HL-60 (cell line): ENCODE measurements at regions not wholly inside any gene's neighbourhood (a gene's known extent, or its start where the extent isn't known, plus 50 kb on each side); places are given as distances from the start of the nearest gene placed in this dataset.

Experiments
- DNase-seq, 2 experiments: peaks; one replicate each; pipeline ENCODE4 v3.0.0-alpha.2; 2010 to 2020; ENCODE audit warnings: low read depth in 1 of 2, low spot score in 1 of 2
- H3K27ac ChIP-seq: fragments of 250-450 bp; sonication (Bioruptor Pico); replicated peaks from 2 replicates; pipeline ENCODE4 v1.5.1; 2020; ENCODE audit warnings: mild to moderate bottlenecking, moderate library complexity
- H3K27me3 ChIP-seq: fragments of 250-450 bp; sonication (Bioruptor Pico); 2 replicates; pipeline ENCODE4 v1.5.1; 2021; ENCODE audit warnings: mild to moderate bottlenecking, moderate library complexity; ENCODE audit not compliant: insufficient read depth, poor library complexity, severe bottlenecking
- H3K4me3 ChIP-seq: replicated peaks from 2 replicates; pipeline ENCODE4 v1.5.1; 2011; ENCODE audit warnings: mild to moderate bottlenecking, control low read depth, low read length; ENCODE audit not compliant: insufficient read depth
- GABPA ChIP-seq: IDR thresholded peaks from 2 replicates; pipeline ENCODE4 v1.6.1; 2012; ENCODE audit warnings: low read depth
- POLR2AphosphoS5 ChIP-seq: IDR thresholded peaks from 2 replicates; pipeline ENCODE4 v1.6.1; 2012; ENCODE audit warnings: low read depth
- SPI1 ChIP-seq: IDR thresholded peaks from 2 replicates; pipeline ENCODE4 v1.6.1; 2012; ENCODE audit warnings: low read depth, mild to moderate bottlenecking, borderline replicate concordance
- TF ChIP-seq, protein P1 (sequence below): IDR thresholded peaks from 2 replicates; pipeline ENCODE4 v1.6.1; 2012; ENCODE audit warnings: low read depth; ENCODE audit not compliant: insufficient replicate concordance
- TF ChIP-seq, protein P2 (sequence below): IDR thresholded peaks from one replicate; pipeline ENCODE4 v1.5.1; 2011; ENCODE audit warnings: low read length, control low read depth, inconsistent platforms; ENCODE audit not compliant: insufficient read depth

DNA sequence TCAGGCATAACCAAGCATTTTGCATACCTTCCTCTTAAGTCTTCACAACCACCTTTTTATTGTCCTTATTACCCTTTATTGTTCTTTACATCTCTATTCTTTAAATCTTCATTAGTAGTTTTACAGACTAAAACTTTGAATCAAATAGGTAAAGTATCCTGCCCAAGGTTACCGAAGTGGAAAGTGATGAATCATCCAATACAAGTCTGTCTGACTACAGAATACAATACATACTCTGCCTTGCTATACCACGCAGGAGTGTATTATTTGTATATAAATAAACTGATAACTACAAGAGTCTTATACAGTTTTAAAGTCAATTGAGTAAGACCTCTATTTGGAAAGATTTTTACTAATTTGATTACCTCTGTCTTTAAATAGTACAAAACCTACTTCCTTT lies 196.0 kb downstream of the ZEB2 start:
- no peak overlapping the region for H3K4me3 ChIP-seq
- H3K27ac ChIP-seq: no peak overlapping the region
- H3K27me3 ChIP-seq: no peaks in the 10 kb centered on the region
- DNase-seq: no peak
- TF ChIP-seq GABPA: no peak

DNA sequence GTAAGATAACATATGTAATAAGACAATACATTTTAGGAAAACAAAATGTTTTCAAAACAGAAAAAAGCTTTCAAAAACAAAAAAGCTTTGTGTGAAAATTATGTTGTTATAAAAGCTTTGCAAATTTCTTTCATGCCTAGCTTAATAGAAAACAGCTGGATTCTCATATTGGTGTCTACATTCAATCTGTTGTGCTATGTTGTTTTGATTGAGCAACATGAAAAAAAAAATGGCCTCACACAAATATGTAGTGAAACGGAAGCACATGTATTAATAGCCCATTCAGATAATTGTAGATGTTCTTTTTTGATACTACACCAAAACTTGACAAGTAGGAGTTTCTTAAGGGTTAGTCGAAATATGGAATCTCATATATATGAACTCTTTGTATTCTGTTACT lies 197.5 kb downstream of the ZEB2 start:
- no peaks in the 10 kb centered on the region for H3K27me3 ChIP-seq
- DNase-seq: no peak
- TF ChIP-seq POLR2AphosphoS5: no peak
- TF ChIP-seq SPI1: no peak
- TF ChIP-seq, protein P1, sequence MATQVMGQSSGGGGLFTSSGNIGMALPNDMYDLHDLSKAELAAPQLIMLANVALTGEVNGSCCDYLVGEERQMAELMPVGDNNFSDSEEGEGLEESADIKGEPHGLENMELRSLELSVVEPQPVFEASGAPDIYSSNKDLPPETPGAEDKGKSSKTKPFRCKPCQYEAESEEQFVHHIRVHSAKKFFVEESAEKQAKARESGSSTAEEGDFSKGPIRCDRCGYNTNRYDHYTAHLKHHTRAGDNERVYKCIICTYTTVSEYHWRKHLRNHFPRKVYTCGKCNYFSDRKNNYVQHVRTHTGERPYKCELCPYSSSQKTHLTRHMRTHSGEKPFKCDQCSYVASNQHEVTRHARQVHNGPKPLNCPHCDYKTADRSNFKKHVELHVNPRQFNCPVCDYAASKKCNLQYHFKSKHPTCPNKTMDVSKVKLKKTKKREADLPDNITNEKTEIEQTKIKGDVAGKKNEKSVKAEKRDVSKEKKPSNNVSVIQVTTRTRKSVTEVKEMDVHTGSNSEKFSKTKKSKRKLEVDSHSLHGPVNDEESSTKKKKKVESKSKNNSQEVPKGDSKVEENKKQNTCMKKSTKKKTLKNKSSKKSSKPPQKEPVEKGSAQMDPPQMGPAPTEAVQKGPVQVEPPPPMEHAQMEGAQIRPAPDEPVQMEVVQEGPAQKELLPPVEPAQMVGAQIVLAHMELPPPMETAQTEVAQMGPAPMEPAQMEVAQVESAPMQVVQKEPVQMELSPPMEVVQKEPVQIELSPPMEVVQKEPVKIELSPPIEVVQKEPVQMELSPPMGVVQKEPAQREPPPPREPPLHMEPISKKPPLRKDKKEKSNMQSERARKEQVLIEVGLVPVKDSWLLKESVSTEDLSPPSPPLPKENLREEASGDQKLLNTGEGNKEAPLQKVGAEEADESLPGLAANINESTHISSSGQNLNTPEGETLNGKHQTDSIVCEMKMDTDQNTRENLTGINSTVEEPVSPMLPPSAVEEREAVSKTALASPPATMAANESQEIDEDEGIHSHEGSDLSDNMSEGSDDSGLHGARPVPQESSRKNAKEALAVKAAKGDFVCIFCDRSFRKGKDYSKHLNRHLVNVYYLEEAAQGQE: no peak
- TF ChIP-seq, protein P2, sequence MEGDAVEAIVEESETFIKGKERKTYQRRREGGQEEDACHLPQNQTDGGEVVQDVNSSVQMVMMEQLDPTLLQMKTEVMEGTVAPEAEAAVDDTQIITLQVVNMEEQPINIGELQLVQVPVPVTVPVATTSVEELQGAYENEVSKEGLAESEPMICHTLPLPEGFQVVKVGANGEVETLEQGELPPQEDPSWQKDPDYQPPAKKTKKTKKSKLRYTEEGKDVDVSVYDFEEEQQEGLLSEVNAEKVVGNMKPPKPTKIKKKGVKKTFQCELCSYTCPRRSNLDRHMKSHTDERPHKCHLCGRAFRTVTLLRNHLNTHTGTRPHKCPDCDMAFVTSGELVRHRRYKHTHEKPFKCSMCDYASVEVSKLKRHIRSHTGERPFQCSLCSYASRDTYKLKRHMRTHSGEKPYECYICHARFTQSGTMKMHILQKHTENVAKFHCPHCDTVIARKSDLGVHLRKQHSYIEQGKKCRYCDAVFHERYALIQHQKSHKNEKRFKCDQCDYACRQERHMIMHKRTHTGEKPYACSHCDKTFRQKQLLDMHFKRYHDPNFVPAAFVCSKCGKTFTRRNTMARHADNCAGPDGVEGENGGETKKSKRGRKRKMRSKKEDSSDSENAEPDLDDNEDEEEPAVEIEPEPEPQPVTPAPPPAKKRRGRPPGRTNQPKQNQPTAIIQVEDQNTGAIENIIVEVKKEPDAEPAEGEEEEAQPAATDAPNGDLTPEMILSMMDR: no peak
- no peak for TF ChIP-seq GABPA
- no peak overlapping the region for H3K27ac ChIP-seq
- no peak overlapping the region for H3K4me3 ChIP-seq

DNA sequence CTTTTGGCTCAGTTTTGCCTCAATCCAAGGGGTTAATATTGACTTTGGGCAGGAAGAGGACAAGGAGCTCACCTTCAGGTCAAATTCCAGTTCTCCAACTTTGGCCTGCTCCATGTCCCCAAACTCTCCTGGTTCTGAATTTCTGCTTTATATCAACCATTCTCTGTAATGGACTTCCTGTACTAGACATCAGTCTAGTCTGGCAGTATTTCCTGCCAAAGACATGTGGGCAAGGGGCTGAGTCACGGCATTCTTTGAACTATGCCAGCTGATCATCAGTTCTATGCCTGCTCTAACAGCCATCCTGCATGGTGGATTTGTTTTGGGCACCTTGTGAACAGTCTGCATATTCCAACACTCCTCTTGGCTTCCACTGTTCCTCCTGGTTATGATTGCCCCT lies 199.4 kb downstream of the ZEB2 start:
- TF ChIP-seq SPI1 (no peak), POLR2AphosphoS5 (no peak), GABPA (no peak)
- TF ChIP-seq, protein P2: no peak
- TF ChIP-seq, protein P1: no peak
- Histone ChIP-seq H3K27me3 (no peaks in the 10 kb centered on the region), H3K27ac (no peak overlapping the region), H3K4me3 (no peak overlapping the region)
- peak in 1 of 2 experiments; percentile 37 for DNase-seq

DNA sequence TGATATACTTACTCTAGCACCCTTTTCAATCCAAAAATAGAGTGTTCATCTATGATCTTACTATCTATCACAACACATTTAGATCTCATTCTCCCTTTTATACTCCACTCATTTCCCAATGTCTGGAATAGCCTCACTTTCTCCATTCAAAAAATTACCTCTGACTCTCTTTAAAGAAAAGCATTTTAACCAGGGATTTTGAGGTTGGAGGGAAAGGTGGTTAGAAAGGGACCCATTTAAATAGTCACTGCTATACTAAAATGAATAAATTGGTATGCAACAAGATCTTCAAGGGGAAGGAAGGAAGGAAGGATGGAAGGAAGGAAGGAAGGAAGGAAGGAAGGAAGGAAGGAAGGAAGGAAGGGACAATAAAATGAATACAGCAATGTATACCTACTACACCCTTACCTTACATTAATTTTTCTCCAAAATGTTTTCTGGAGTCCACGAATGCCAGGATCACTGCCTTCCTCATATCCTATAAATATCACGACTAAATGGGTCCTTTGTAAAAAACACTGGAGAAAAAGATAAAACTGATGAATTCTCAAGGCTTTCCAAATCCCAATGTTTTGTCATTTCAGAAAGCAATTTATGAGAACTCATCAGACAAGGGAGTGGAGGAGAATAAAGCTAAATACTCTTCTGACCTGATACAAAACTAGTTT lies 202.7 kb downstream of the ZEB2 start:
- DNase-seq: no peak
- TF ChIP-seq, protein P1: no peak
- TF ChIP-seq, protein P2: no peak
- TF ChIP-seq SPI1 (no peak), GABPA (no peak), POLR2AphosphoS5 (no peak)
- Histone ChIP-seq H3K4me3 (no peak overlapping the region), H3K27ac (no peak overlapping the region), H3K27me3 (no peaks in the 10 kb centered on the region)
